HCT116 (cell line): ENCODE measurements at regions not wholly inside any gene's neighbourhood (a gene's known extent, or its start where the extent isn't known, plus 50 kb on each side); places are given as distances from the start of the nearest gene placed in this dataset.

Source experiments
- ATAC-seq: fragments of 200-7000 bp; cut with Tn5 transposase; 2 replicates; pipeline ENCODE4 v1.9.1; 2020; ENCODE audit warnings: mild to moderate bottlenecking, moderate library complexity
- BruUV-seq: library from RNA; stranded (reverse); fragments of 400-500 nt; replicated peaks from 2 replicates; lab custom pipeline; 2021; lab: Mats Ljungman, UMichigan
- CTCF ChIA-PET: fragments of 300-600 bp; sonication (Branson Sonifier 250); formaldehyde crosslinking; loops from one replicate; lab custom pipeline; 2021; ENCODE audit warnings: antibody characterized with exemption; lab: Charles Lee
- POLR2A ChIA-PET: fragments of 300-600, 350-600 bp; sonication (Branson Sonifier 250); formaldehyde crosslinking; loops from one replicate; lab custom pipeline; 2021; ENCODE audit warnings: antibody characterized with exemption; lab: Charles Lee
- RAD21 ChIA-PET, 2 experiments: fragments of 300-600 bp; sonication (Branson Sonifier 250); formaldehyde crosslinking; loops; one replicate each; lab custom pipeline; 2023; ENCODE audit warnings: low total read pairs in 2 of 2; ENCODE audit not compliant: uncharacterized antibody in 2 of 2, unreplicated experiment in 2 of 2, low non-redundant PET in 1 of 2; lab: Charles Lee
- DNase-seq: peaks from one replicate; pipeline ENCODE4 v3.0.0-alpha.2; 2010; ENCODE audit warnings: low read depth, low spot score
- H2AFZ ChIP-seq: fragments of 200-600 bp; shearing (Covaris generic), sonication (generic); 2 replicates; pipeline ENCODE4 v1.6.1; 2017; ENCODE audit warnings: low read depth, mixed run types, mixed read lengths, antibody characterized with exemption, low read length; ENCODE audit not compliant: poor library complexity, severe bottlenecking
- H3K27ac ChIP-seq: 2 replicates; pipeline ENCODE4 v1.5.1; 2012; ENCODE audit warnings: low read depth, low read length
- H3K27me3 ChIP-seq: fragments of 200-600 bp; sonication (generic); 2 replicates; pipeline ENCODE4 v1.6.1; 2016; ENCODE audit warnings: mixed run types, low read length, mixed read lengths; ENCODE audit not compliant: insufficient read depth
- H3K36me3 ChIP-seq, 2 experiments: fragments of 200-500 bp in 1 of 2; fragments of 200-600 bp in 1 of 2; sonication (Bioruptor generic) in 1 of 2; sonication (generic) in 1 of 2; 2 replicates each; pipeline versions ENCODE4 v1.5.1 to v1.6.1; 2014 to 2016; ENCODE audit warnings: low read length in 2 of 2, inconsistent platforms in 1 of 2, mixed read lengths in 1 of 2, mixed run types in 1 of 2; ENCODE audit not compliant: insufficient read depth in 2 of 2, control insufficient read depth in 1 of 2
- H3K4me1 ChIP-seq, 2 experiments: fragments of 200-600 bp in 1 of 2; sonication (generic) in 1 of 2; 2 replicates each; pipeline versions ENCODE4 v1.5.1 to v1.6.1; 2012 to 2017; ENCODE audit warnings: low read length in 2 of 2, inconsistent platforms in 1 of 2, mild to moderate bottlenecking in 1 of 2, mixed read lengths in 1 of 2, mixed run types in 1 of 2, moderate library complexity in 1 of 2; ENCODE audit not compliant: insufficient read depth in 2 of 2, control insufficient read depth in 1 of 2
- H3K4me2 ChIP-seq: fragments of 200-600 bp; sonication (generic); 2 replicates; pipeline ENCODE4 v1.6.1; 2017; ENCODE audit warnings: mixed run types, low read length, mixed read lengths
- H3K4me3 ChIP-seq, 2 experiments: fragments of 200-600 bp in 1 of 2; sonication (generic) in 1 of 2; replicated peaks in 1 of 2; 2 replicates each; pipeline ENCODE4 v1.5.1; 2011 to 2016; ENCODE audit warnings: low read length in 2 of 2, control low read depth in 1 of 2, low read depth in 1 of 2, mild to moderate bottlenecking in 1 of 2, mixed read lengths in 1 of 2, mixed run types in 1 of 2
- H3K79me2 ChIP-seq: fragments of 200-600 bp; sonication (generic); 2 replicates; pipeline ENCODE4 v1.6.1; 2017; ENCODE audit warnings: mild to moderate bottlenecking, mixed run types, low read length, moderate library complexity, mixed read lengths; ENCODE audit not compliant: insufficient read depth
- H3K9ac ChIP-seq: fragments of 200-600 bp; sonication (generic); 2 replicates; pipeline ENCODE4 v1.6.1; 2016; ENCODE audit warnings: low read length, mixed read lengths
- H3K9me2 ChIP-seq: fragments of 200-600 bp; sonication (generic), shearing (Covaris generic); 2 replicates; pipeline ENCODE4 v1.6.1; 2017; ENCODE audit warnings: mixed run types, mild to moderate bottlenecking, moderate library complexity; ENCODE audit not compliant: insufficient read depth
- H3K9me3 ChIP-seq, 2 experiments: fragments of 200-500 bp in 1 of 2; fragments of 200-600 bp in 1 of 2; sonication (Bioruptor generic) in 1 of 2; sonication (generic) in 1 of 2; 2 replicates each; pipeline ENCODE4 v1.6.1; 2014 to 2017; ENCODE audit warnings: low read length in 2 of 2, mixed read lengths in 2 of 2, inconsistent platforms in 1 of 2, low read depth in 1 of 2, mild to moderate bottlenecking in 1 of 2, mixed run types in 1 of 2, moderate library complexity in 1 of 2; ENCODE audit not compliant: control insufficient read depth in 1 of 2, insufficient read depth in 1 of 2
- H4K20me1 ChIP-seq: fragments of 200-600 bp; sonication (generic), shearing (Covaris generic); 2 replicates; pipeline ENCODE4 v1.6.1; 2017; ENCODE audit warnings: mixed run types, mild to moderate bottlenecking, moderate library complexity; ENCODE audit not compliant: insufficient read depth
- CEBPB ChIP-seq: IDR thresholded peaks from 2 replicates; pipeline ENCODE4 v1.6.1; 2012; ENCODE audit warnings: low read depth
- RAD21 ChIP-seq: IDR thresholded peaks from 2 replicates; pipeline ENCODE4 v1.6.1; 2012; ENCODE audit warnings: low read depth, mild to moderate bottlenecking
- REST ChIP-seq: IDR thresholded peaks from 2 replicates; pipeline ENCODE4 v1.6.1; 2012; ENCODE audit warnings: low read depth
- SP1 ChIP-seq: IDR thresholded peaks from 2 replicates; pipeline ENCODE4 v1.6.1; 2012; ENCODE audit warnings: low read depth
- ZFX ChIP-seq: fragments of 450-650 bp; IDR thresholded peaks from 2 replicates; pipeline ENCODE4 v1.6.1; 2017
- ZNF274 ChIP-seq: fragments of 200-500 bp; sonication (Bioruptor generic); IDR thresholded peaks from 2 replicates; pipeline ENCODE4 v1.6.1; 2014; ENCODE audit warnings: mild to moderate bottlenecking, low read depth, low read length, inconsistent platforms
- intact Hi-C: fragments of 100-400 bp; cut with micrococcal nuclease; formaldehyde crosslinking; loops from 2 replicates; pipeline ENCODE4 v1.10.0; 2022
- TF ChIP-seq, protein P1 (sequence below), 3 experiments: fragments of 200-600 bp in 1 of 3; sonication (generic) in 1 of 3; IDR thresholded peaks in 2 of 3; conservative IDR thresholded peaks in 1 of 3; 2 replicates each; pipeline ENCODE4 v1.5.1; 2012 to 2017; ENCODE audit warnings: low read depth in 2 of 3, low read length in 2 of 3, antibody characterized with exemption in 1 of 3, borderline replicate concordance in 1 of 3, control low read depth in 1 of 3, mild to moderate bottlenecking in 1 of 3, mixed read lengths in 1 of 3, mixed run types in 1 of 3, moderate library complexity in 1 of 3; ENCODE audit not compliant: insufficient read depth in 1 of 3

DNA sequence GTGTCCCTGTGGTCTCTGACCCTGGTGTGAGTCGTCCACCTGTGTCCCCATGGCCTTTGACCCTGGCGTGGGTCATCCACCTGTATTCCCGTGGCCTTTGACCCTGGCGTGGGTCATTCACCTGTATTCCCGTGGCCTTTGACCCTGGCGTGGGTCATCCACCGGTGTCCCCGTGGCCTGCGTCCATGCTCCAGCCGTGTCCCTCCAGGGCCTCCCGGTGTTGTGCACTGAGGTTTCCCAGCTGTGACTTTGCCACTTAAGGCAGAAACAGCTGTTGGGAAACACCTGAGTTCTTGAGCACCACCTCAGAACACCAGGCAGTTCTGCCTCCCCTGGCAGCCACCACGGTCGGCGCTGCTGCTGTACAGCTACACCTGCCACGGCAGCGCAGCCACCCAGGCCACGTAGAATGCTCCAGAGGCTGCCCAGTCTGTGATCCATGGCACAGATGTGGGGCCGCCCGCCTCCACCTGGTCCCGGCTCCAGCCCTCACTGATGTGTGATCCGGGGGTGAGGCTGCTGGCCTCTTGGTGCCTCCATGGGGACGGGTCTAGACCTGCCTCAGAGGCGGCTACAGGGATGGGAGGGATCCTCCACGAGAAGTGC is 69.1 kb upstream of the GALNT9 start:
- H3K79me2 ChIP-seq: no peaks in the 10 kb centered on the region
- ATAC-seq: no peak
- no peaks in the 10 kb centered on the region for H3K36me3 ChIP-seq
- no TSS peak for BruUV-seq
- H3K4me2 ChIP-seq: no peak overlapping the region
- H3K4me1 ChIP-seq: peaks cover 11 to 13% of the 10 kb centered on the region in 2 experiments
- no peaks in the 10 kb centered on the region for H3K9me3 ChIP-seq
- no peaks in the 10 kb centered on the region for H3K9me2 ChIP-seq
- H4K20me1 ChIP-seq: no peaks in the 10 kb centered on the region
- H2AFZ ChIP-seq: no peak overlapping the region
- no peak overlapping the region for H3K4me3 ChIP-seq
- ChIA-PET POLR2A (no interaction called here), CTCF (no interaction called here), RAD21 (no interaction called here)
- no peak overlapping the region for H3K27ac ChIP-seq
- no peaks in the 10 kb centered on the region for H3K27me3 ChIP-seq
- TF ChIP-seq CEBPB (no peak), REST (no peak), SP1 (no peak), ZNF274 (no peak), ZFX (no peak), RAD21 (no peak)
- TF ChIP-seq, protein P1, sequence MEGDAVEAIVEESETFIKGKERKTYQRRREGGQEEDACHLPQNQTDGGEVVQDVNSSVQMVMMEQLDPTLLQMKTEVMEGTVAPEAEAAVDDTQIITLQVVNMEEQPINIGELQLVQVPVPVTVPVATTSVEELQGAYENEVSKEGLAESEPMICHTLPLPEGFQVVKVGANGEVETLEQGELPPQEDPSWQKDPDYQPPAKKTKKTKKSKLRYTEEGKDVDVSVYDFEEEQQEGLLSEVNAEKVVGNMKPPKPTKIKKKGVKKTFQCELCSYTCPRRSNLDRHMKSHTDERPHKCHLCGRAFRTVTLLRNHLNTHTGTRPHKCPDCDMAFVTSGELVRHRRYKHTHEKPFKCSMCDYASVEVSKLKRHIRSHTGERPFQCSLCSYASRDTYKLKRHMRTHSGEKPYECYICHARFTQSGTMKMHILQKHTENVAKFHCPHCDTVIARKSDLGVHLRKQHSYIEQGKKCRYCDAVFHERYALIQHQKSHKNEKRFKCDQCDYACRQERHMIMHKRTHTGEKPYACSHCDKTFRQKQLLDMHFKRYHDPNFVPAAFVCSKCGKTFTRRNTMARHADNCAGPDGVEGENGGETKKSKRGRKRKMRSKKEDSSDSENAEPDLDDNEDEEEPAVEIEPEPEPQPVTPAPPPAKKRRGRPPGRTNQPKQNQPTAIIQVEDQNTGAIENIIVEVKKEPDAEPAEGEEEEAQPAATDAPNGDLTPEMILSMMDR (IDR thresholded peaks at IDR 0.05 in 2 of 3, conservative IDR thresholded peaks at IDR 0.05 in 1 of 3; ENCODE audit: borderline replicate concordance in 1 of 3, insufficient read depth in 1 of 3, low read depth in 2 of 3, low read length in 2 of 3): no peak
- intact Hi-C loops: no loop called here
- no peak for DNase-seq
- H3K9ac ChIP-seq: no peak overlapping the region
